IMR-90 (cell line): ENCODE measurements at regions not wholly inside any gene's neighbourhood (a gene's known extent, or its start where the extent isn't known, plus 50 kb on each side); places are given as distances from the start of the nearest gene placed in this dataset.

Experiments
- ATAC-seq: fragments of 200-7000 bp; cut with Tn5 transposase; 2 replicates; pipeline ENCODE4 v1.9.1; 2020; ENCODE audit warnings: low read depth, mild to moderate bottlenecking, moderate library complexity
- BruUV-seq: library from RNA; stranded (reverse); fragments of 400-500 nt; replicated peaks from 2 replicates; lab custom pipeline; 2021; lab: Mats Ljungman, UMichigan
- CTCF ChIA-PET: fragments of 300-600 bp; formaldehyde crosslinking; extraction: SDS; loops from one replicate; lab custom pipeline; 2021; ENCODE audit warnings: antibody characterized with exemption; lab: Yijun Ruan, JAX
- POLR2A ChIA-PET: fragments of 300-600 bp; sonication (Branson Sonifier 250); formaldehyde crosslinking; loops from one replicate; lab custom pipeline; 2022; ENCODE audit warnings: antibody characterized with exemption; ENCODE audit not compliant: unreplicated experiment; lab: Charles Lee
- DNase-seq: peaks from one replicate; pipeline ENCODE4 v3.0.0; 2013
- H2AFZ ChIP-seq: replicated peaks from 2 replicates; pipeline ENCODE3; 2013; ENCODE audit warnings: low read length, mild to moderate bottlenecking; ENCODE audit not compliant: poor library complexity
- H2AK5ac ChIP-seq: 2 replicates; pipeline ENCODE4 v1.6.1; 2013; ENCODE audit warnings: low read depth, low read length, inconsistent platforms
- H2AK9ac ChIP-seq: replicated peaks from 2 replicates; pipeline ENCODE3; 2013; ENCODE audit warnings: mild to moderate bottlenecking, low read depth, low read length, moderate library complexity; ENCODE audit not compliant: poor library complexity
- H2BK120ac ChIP-seq: 2 replicates; pipeline ENCODE4 v1.6.1; 2013; ENCODE audit warnings: low read depth, low read length, inconsistent platforms
- H2BK15ac ChIP-seq: 3 replicates; pipeline ENCODE4 v1.6.1; 2013; ENCODE audit warnings: low read depth, low read length, inconsistent platforms
- H2BK20ac ChIP-seq: 2 replicates; pipeline ENCODE4 v1.6.1; 2013; ENCODE audit warnings: low read depth, mild to moderate bottlenecking, inconsistent platforms, low read length, moderate library complexity
- H2BK5ac ChIP-seq: 2 replicates; pipeline ENCODE4 v1.6.1; 2013; ENCODE audit warnings: mild to moderate bottlenecking, low read depth, low read length, inconsistent platforms; ENCODE audit not compliant: poor library complexity, severe bottlenecking
- H3K14ac ChIP-seq: replicated peaks from 2 replicates; pipeline ENCODE4 v1.6.1; 2013; ENCODE audit warnings: low read depth, low read length, inconsistent platforms
- H3K18ac ChIP-seq: 2 replicates; pipeline ENCODE4 v1.6.1; 2013; ENCODE audit warnings: low read depth, low read length, control low read depth
- H3K23ac ChIP-seq: 2 replicates; pipeline ENCODE4 v1.6.1; 2013; ENCODE audit warnings: low read depth, low read length, inconsistent platforms
- H3K27ac ChIP-seq: 2 replicates; pipeline ENCODE4 v1.5.1; 2013; ENCODE audit warnings: mild to moderate bottlenecking, control low read depth, low read length; ENCODE audit not compliant: insufficient read depth
- H3K27me3 ChIP-seq: 2 replicates; pipeline ENCODE4 v1.6.1; 2013; ENCODE audit warnings: low read length; ENCODE audit not compliant: control insufficient read depth, insufficient read depth
- H3K36me3 ChIP-seq: 2 replicates; pipeline ENCODE4 v1.6.1; 2013; ENCODE audit warnings: low read length, mixed read lengths; ENCODE audit not compliant: control insufficient read depth, insufficient read depth
- H3K4ac ChIP-seq: 2 replicates; pipeline ENCODE4 v1.6.1; 2013; ENCODE audit warnings: low read depth, low read length, inconsistent platforms
- H3K4me1 ChIP-seq: 2 replicates; pipeline ENCODE4 v1.6.1; 2013; ENCODE audit warnings: low read length, mixed read lengths; ENCODE audit not compliant: control insufficient read depth, insufficient read depth
- H3K4me2 ChIP-seq: 2 replicates; pipeline ENCODE4 v1.6.1; 2013; ENCODE audit warnings: low read depth, mild to moderate bottlenecking, control low read depth, low read length, moderate library complexity
- H3K4me3 ChIP-seq: 2 replicates; pipeline ENCODE4 v1.5.1; 2013; ENCODE audit warnings: low read depth, mild to moderate bottlenecking, control low read depth, low read length, moderate library complexity; ENCODE audit not compliant: insufficient read depth
- H3K56ac ChIP-seq: 2 replicates; pipeline ENCODE4 v1.6.1; 2013; ENCODE audit warnings: low read length, inconsistent platforms; ENCODE audit not compliant: insufficient read depth; ENCODE audit errors: extremely low read depth
- H3K79me1 ChIP-seq, 2 experiments: 2 replicates each; pipeline ENCODE4 v1.6.1; 2013; ENCODE audit warnings: low read length in 2 of 2, inconsistent platforms in 1 of 2, low read depth in 1 of 2
- H3K9ac ChIP-seq: 2 replicates; pipeline ENCODE4 v1.6.1; 2013; ENCODE audit warnings: low read depth, low read length, control low read depth
- H3K9me1 ChIP-seq: 2 replicates; pipeline ENCODE4 v1.6.1; 2013; ENCODE audit warnings: low read length, inconsistent platforms; ENCODE audit not compliant: insufficient read depth
- H3K9me3 ChIP-seq: 2 replicates; pipeline ENCODE4 v1.6.1; 2013; ENCODE audit warnings: low read length; ENCODE audit not compliant: control insufficient read depth, insufficient read depth
- H4K20me1 ChIP-seq: 2 replicates; pipeline ENCODE4 v1.6.1; 2013; ENCODE audit warnings: low read length, inconsistent platforms; ENCODE audit not compliant: insufficient read depth
- H4K5ac ChIP-seq: 2 replicates; pipeline ENCODE4 v1.6.1; 2013; ENCODE audit warnings: mild to moderate bottlenecking, low read depth, low read length, control low read depth
- H4K8ac ChIP-seq, 2 experiments: 2 replicates each; pipeline ENCODE4 v1.6.1; 2013; ENCODE audit warnings: low read depth in 2 of 2, low read length in 2 of 2, control low read depth in 1 of 2, inconsistent platforms in 1 of 2
- H4K91ac ChIP-seq: 2 replicates; pipeline ENCODE4 v1.6.1; 2013; ENCODE audit warnings: low read depth, low read length, inconsistent platforms; ENCODE audit not compliant: insufficient read depth
- CHD1 ChIP-seq: IDR thresholded peaks from 2 replicates; pipeline ENCODE4 v1.6.1; 2012; ENCODE audit warnings: low read depth, low read length, improper control_type of control experiment
- FOS ChIP-seq: fragments of 150-350 bp; IDR thresholded peaks from 2 replicates; pipeline ENCODE4 v1.6.1; 2016; ENCODE audit warnings: low read depth, low read length
- MAZ ChIP-seq: IDR thresholded peaks from 2 replicates; pipeline ENCODE4 v1.6.1; 2012; ENCODE audit warnings: low read depth, mild to moderate bottlenecking, low read length, improper control_type of control experiment, moderate library complexity, borderline replicate concordance
- SMC3 ChIP-seq: fragments of 150-350 bp; IDR thresholded peaks from 2 replicates; pipeline ENCODE4 v1.6.1; 2016; ENCODE audit warnings: low read depth, mild to moderate bottlenecking, antibody characterized with exemption, low read length, moderate library complexity
- WGBS, 2 experiments: methylation state at CpG; one replicate each; pipeline versions ENCODE4 v1.1.5 to v1.1.7; 2013; ENCODE audit warnings: missing lambda C conversion rate in 2 of 2; ENCODE audit not compliant: insufficient read length in 1 of 2; ENCODE audit errors: extremely low coverage in 2 of 2; 5-methylcytosine and 5-hydroxymethylcytosine counted together
- dilution Hi-C: fragments of 300-500 bp; cut with HindIII; formaldehyde crosslinking; loops from one replicate; pipeline ENCODE4 v1.14.3; 2018; ENCODE audit warnings: low sequenced_read_pairs; ENCODE audit not compliant: unreplicated experiment
- in situ Hi-C: fragments of 300-500 bp; cut with MboI; formaldehyde crosslinking; loops from 3 replicates; pipeline ENCODE4 v1.14.3; 2019; ENCODE audit warnings: low sequenced_read_pairs, inconsistent platforms, mixed read lengths
- intact Hi-C: fragments of 100-400 bp; cut with micrococcal nuclease; formaldehyde crosslinking; loops from 2 replicates; pipeline ENCODE4 v1.10.0; 2022

DNA sequence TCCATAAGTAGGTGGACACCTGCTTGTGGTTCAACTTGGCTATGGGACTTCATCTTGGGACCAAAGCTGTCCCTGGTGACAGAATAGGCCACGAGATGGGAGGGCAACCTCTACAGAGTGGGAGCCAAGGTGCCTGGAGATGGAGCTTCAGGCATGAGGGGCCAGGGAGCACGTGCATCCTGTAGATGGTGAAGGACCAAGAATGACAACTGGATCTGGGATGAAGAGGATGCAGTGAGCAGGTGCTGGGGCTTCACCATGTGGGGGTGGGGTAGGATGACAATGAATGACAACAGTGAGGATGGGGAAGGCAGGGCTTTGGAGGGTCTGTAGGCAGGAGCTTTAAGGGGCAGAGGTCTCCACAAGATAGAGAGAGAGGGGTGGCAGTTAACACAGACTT lies 372.0 kb upstream of the B3GAT1 start:
- Histone ChIP-seq H3K79me1 (no peaks in the 10 kb centered on the region), H3K27me3 (no peaks in the 10 kb centered on the region), H3K18ac (no peak overlapping the region), H3K23ac (no peak overlapping the region), H4K5ac (no peak overlapping the region), H2AK9ac (no peak overlapping the region), H3K9me1 (no peaks in the 10 kb centered on the region), H3K4me2 (no peak overlapping the region), H3K36me3 (no peaks in the 10 kb centered on the region), H3K4ac (no peak overlapping the region), H3K9me3 (peaks cover 29% of the 10 kb centered on the region), H3K9ac (no peak overlapping the region), H2AK5ac (no peak overlapping the region), H3K27ac (no peak overlapping the region), H4K91ac (no peak overlapping the region), H2BK15ac (no peak overlapping the region), H4K8ac (no peak overlapping the region), H3K14ac (no peak overlapping the region), H3K56ac (no peak overlapping the region), H2BK120ac (no peak overlapping the region), H3K4me1 (no peaks in the 10 kb centered on the region), H2AFZ (no peak overlapping the region), H3K4me3 (no peak overlapping the region), H2BK20ac (no peak overlapping the region), H4K20me1 (no peaks in the 10 kb centered on the region), H2BK5ac (no peak overlapping the region)
- no TSS peak for BruUV-seq
- WGBS, 2 experiments, result 0% methylated on average over 1 of the region's 2 CpGs; no CpG with 5 or more reads in 1 of the 2 experiments
- DNase-seq (no peak), ATAC-seq (no peak)
- POLR2A ChIA-PET, result no interaction called here
- no peak for TF ChIP-seq MAZ
- no peak for TF ChIP-seq CHD1
- TF ChIP-seq FOS, result no peak
- no peak for TF ChIP-seq SMC3
- dilution Hi-C loops, result no loop called here
- in situ Hi-C loops, result no loop called here
- intact Hi-C loops, result loop anchor here (2.0 kb wide), 1 partner anchor 33 kb away; no protein-coding TSS in a partner anchor
- CTCF ChIA-PET, result no interaction called here
